Keratinocyte (primary cell): ENCODE measurements at regions not wholly inside any gene's neighbourhood (a gene's known extent, or its start where the extent isn't known, plus 50 kb on each side); places are given as distances from the start of the nearest gene placed in this dataset.

Experiments used
- DNase-seq: peaks from one replicate; pipeline ENCODE4 v3.0.0-alpha.2; 2011; ENCODE audit warnings: low read depth, missing footprints, low spot score
- FAIRE-seq: peaks from 2 replicates; lab custom pipeline; 2011; peaks lifted over from hg19 to GRCh38; lab: Jason Lieb, UNC
- H2AFZ ChIP-seq: 2 replicates; pipeline ENCODE4 v1.6.0; 2012; ENCODE audit warnings: low read length, control low read depth, inconsistent platforms; ENCODE audit not compliant: control insufficient read depth
- H3K27ac ChIP-seq: 2 replicates; pipeline ENCODE4 v1.5.1; 2011; ENCODE audit warnings: low read length; ENCODE audit not compliant: control insufficient read depth, insufficient read depth
- H3K27me3 ChIP-seq: 3 replicates; pipeline ENCODE4 v1.6.0; 2011; ENCODE audit warnings: low read length; ENCODE audit not compliant: control insufficient read depth, insufficient read depth; ENCODE audit errors: extremely low read depth
- H3K36me3 ChIP-seq, 2 experiments: 2 replicates in 1 of 2; 3 replicates in 1 of 2; pipeline ENCODE4 v1.5.1; 2011; ENCODE audit warnings: low read length in 2 of 2, mild to moderate bottlenecking in 1 of 2; ENCODE audit not compliant: control insufficient read depth in 2 of 2, insufficient read depth in 2 of 2; ENCODE audit errors: extremely low read depth in 1 of 2
- H3K4me1 ChIP-seq: 3 replicates; pipeline ENCODE4 v1.5.1; 2011; ENCODE audit warnings: low read length; ENCODE audit not compliant: control insufficient read depth, insufficient read depth; ENCODE audit errors: extremely low read depth
- H3K4me2 ChIP-seq: 3 replicates; pipeline ENCODE4 v1.6.0; 2011; ENCODE audit warnings: low read depth, low read length; ENCODE audit not compliant: control insufficient read depth, insufficient read depth; ENCODE audit errors: extremely low read depth
- H3K4me3 ChIP-seq, 3 experiments: fragments of 200-600 bp in 1 of 3; sonication (generic) in 1 of 3; 2 replicates in 2 of 3; 3 replicates in 1 of 3; pipeline ENCODE4 v1.5.1; 2011 to 2016; ENCODE audit warnings: low read length in 3 of 3, mild to moderate bottlenecking in 3 of 3, control low read depth in 2 of 3, inconsistent platforms in 1 of 3, low read depth in 1 of 3, mixed read lengths in 1 of 3, mixed run types in 1 of 3, moderate library complexity in 1 of 3; ENCODE audit not compliant: control insufficient read depth in 2 of 3, insufficient read depth in 2 of 3; ENCODE audit errors: extremely low read depth in 1 of 3
- H3K79me2 ChIP-seq: 2 replicates; pipeline ENCODE4 v1.6.0; 2012; ENCODE audit warnings: low read length; ENCODE audit not compliant: control insufficient read depth, insufficient read depth
- H3K9ac ChIP-seq: 3 replicates; pipeline ENCODE4 v1.6.0; 2011; ENCODE audit warnings: low read length; ENCODE audit not compliant: control insufficient read depth, insufficient read depth; ENCODE audit errors: extremely low read depth
- H3K9me1 ChIP-seq: 3 replicates; pipeline ENCODE4 v1.6.0; 2011; ENCODE audit warnings: low read length; ENCODE audit not compliant: control insufficient read depth, insufficient read depth; ENCODE audit errors: extremely low read depth
- H3K9me3 ChIP-seq: 2 replicates; pipeline ENCODE4 v1.5.1; 2012; ENCODE audit warnings: low read depth, low read length; ENCODE audit not compliant: control insufficient read depth
- H4K20me1 ChIP-seq: 3 replicates; pipeline ENCODE4 v1.6.0; 2011; ENCODE audit warnings: low read length; ENCODE audit not compliant: control insufficient read depth, insufficient read depth; ENCODE audit errors: extremely low read depth
- CTCF ChIP-seq, 3 experiments: IDR thresholded peaks in 1 of 3; conservative IDR thresholded peaks in 1 of 3; optimal IDR thresholded peaks in 1 of 3; 2 replicates in 2 of 3; 3 replicates in 1 of 3; pipeline versions ENCODE3 to v1.5.1; 2011; ENCODE audit warnings: low read length in 3 of 3, mild to moderate bottlenecking in 3 of 3, moderate library complexity in 2 of 3, control low read depth in 1 of 3, inconsistent platforms in 1 of 3; ENCODE audit not compliant: insufficient read depth in 2 of 3; ENCODE audit errors: extremely low read depth in 1 of 3
- EZH2 ChIP-seq: IDR thresholded peaks from one replicate; pipeline ENCODE4 v1.6.1; 2012; ENCODE audit warnings: inconsistent platforms, mild to moderate bottlenecking, low read length, moderate library complexity
- dilution Hi-C: fragments of 300-500 bp; cut with MboI; formaldehyde crosslinking; loops from one replicate; pipeline ENCODE4 v1.7.0; 2020; ENCODE audit warnings: low sequenced_read_pairs; ENCODE audit not compliant: extremely low pct_ligation_motif_present

- FAIRE-seq (no peak), DNase-seq (no peak)
- Histone ChIP-seq H3K9ac (peak overlapping the region; percentile 74), H3K4me2 (peak overlapping the region; percentile 91), H3K4me3 (peak overlapping the region; percentile 39 to 70 (median 63)), H3K9me1 (no peaks in the 10 kb centered on the region), H3K27ac (no peak overlapping the region), H3K79me2 (no peaks in the 10 kb centered on the region), H3K9me3 (no peaks in the 10 kb centered on the region), H3K27me3 (peaks cover 3% of the 10 kb centered on the region), H4K20me1 (no peaks in the 10 kb centered on the region), H2AFZ (peak overlapping the region; percentile 91), H3K36me3 (no peaks in the 10 kb centered on the region), H3K4me1 (peaks cover 9% of the 10 kb centered on the region)
- no peak for TF ChIP-seq CTCF (optimal IDR thresholded peaks at IDR 0.05 in 1 of 3, IDR thresholded peaks at IDR 0.05 in 1 of 3, conservative IDR thresholded peaks at IDR 0.05 in 1 of 3; ENCODE audit: extremely low read depth in 1 of 3, insufficient read depth in 2 of 3, low read length in 3 of 3)
- no peak for TF ChIP-seq EZH2
- dilution Hi-C loops = no loop called here
Observed at GRCh38 chr15:77542491-77543001, 90.2 kb downstream of the LINGO1 start.

GRCh38 chr15:77541421-77542181, 91.1 kb downstream of the LINGO1 start:
- Histone ChIP-seq H3K9me1 (no peaks in the 10 kb centered on the region), H3K27ac (no peak overlapping the region), H3K9ac (no peak overlapping the region), H3K27me3 (peaks cover 3% of the 10 kb centered on the region), H2AFZ (no peak overlapping the region), H3K4me2 (no peak overlapping the region), H3K4me1 (peaks cover 9% of the 10 kb centered on the region), H3K9me3 (no peaks in the 10 kb centered on the region), H4K20me1 (no peaks in the 10 kb centered on the region), H3K4me3 (no peak overlapping the region), H3K36me3 (no peaks in the 10 kb centered on the region), H3K79me2 (no peaks in the 10 kb centered on the region)
- DNase-seq (no peak), FAIRE-seq (no peak)
- dilution Hi-C loops = no loop called here
- TF ChIP-seq CTCF (optimal IDR thresholded peaks at IDR 0.05 in 1 of 3, IDR thresholded peaks at IDR 0.05 in 1 of 3, conservative IDR thresholded peaks at IDR 0.05 in 1 of 3; ENCODE audit: extremely low read depth in 1 of 3, insufficient read depth in 2 of 3, low read length in 3 of 3) = no peak
- no peak for TF ChIP-seq EZH2
